ENCODE measurements at regions not wholly inside any gene's neighbourhood (a gene's known extent, or its start where the extent isn't known, plus 50 kb on each side); places are given as distances from the start of the nearest gene placed in this dataset.
A peak's percentile ranks its signal among the peaks of the same experiment; 100 is the strongest.

DNA sequence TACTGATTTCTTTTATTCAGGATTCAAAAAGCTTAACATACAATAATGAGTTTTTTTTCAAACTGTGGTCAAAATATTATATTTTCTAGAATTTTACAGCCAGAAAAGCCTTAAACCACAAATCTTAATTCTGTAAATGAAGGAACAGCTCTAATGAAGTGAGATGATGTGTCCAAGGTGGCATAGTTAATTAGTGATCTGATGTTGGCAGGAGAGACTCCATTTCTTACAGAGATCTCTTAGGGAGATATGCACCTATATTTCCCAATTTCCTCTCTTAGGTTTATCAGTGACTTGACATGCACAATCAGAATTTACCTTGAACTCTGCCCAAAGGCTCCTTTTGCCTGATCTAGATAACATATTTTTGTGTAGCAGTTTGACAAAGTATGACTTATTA lies 211.1 kb upstream of the ZNF804B start:
- no peak for TF ChIP-seq CTCF (conservative IDR thresholded peaks at IDR 0.05; ENCODE audit: low read depth, low read length)
- H3K4me3 ChIP-seq (ENCODE audit: low read length), result no peak overlapping the region
- no peak for DNase-seq (ENCODE audit: low read depth)

DNA sequence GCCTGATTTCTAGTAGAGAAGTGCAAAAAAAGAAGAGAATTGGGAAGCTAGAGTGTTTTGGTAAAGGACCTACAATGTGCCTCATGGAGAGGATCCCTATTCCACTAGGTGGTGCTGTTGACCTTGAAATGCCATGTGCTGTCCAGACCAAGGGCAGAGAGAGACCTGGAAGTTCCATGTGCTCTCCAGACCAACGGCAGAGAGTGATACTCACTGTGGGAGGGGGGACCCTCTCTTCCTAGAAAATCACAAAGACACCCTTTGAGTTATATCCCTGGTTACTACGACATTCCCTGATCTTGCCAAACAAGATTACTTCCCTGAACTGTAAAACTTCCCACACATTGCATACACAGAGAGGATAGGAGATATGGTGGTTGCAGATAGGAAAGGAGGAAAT lies 212.7 kb upstream of the ZNF804B start:
- peak; percentile 53 for TF ChIP-seq CTCF (conservative IDR thresholded peaks at IDR 0.05; ENCODE audit: low read depth, low read length)
- DNase-seq (ENCODE audit: low read depth), result no peak

GRCh38 chr7:88545663-88546062 lies 213.8 kb upstream of the ZNF804B start:
- H3K4me3 ChIP-seq (ENCODE audit: low read length), result no peak overlapping the region
- DNase-seq (ENCODE audit: low read depth), result no peak
- no peak for TF ChIP-seq CTCF (conservative IDR thresholded peaks at IDR 0.05; ENCODE audit: low read depth, low read length)

More for the DNA sequence above, 212.7 kb upstream of the ZNF804B start:
- H3K4me3 ChIP-seq (ENCODE audit: low read length), result no peak overlapping the region

GRCh38 chr7:88540012-88540411 lies 219.5 kb upstream of the ZNF804B start:
- TF ChIP-seq CTCF (conservative IDR thresholded peaks at IDR 0.05; ENCODE audit: low read depth, low read length), result no peak
- no peak overlapping the region for H3K4me3 ChIP-seq (ENCODE audit: low read length)
- no peak for DNase-seq (ENCODE audit: low read depth)

DNA sequence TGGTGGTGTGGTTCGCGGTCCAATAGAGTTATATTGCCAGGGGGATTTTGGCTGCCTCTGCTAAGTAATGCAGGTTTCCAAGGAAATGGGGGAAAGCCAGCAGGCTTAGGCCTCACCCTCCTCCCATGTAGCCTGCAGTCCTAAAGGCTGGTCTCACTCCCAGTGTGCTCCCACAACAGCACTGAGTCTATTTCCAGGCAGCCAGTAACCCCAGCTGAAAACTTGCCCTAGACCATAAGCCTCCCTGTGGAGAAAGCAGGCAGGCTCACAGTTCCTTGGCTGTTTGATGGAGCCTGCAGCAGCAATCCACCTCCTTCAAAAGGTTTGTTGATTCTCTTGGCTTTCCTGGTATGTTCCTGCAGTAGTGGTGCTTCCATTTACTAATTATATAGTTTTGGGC lies 220.0 kb upstream of the ZNF804B start:
- H3K4me3 ChIP-seq (ENCODE audit: low read length), result no peak overlapping the region
- no peak for TF ChIP-seq CTCF (conservative IDR thresholded peaks at IDR 0.05; ENCODE audit: low read depth, low read length)
- DNase-seq (ENCODE audit: low read depth), result no peak

GRCh38 chr7:88523645-88524044 lies 217.0 kb upstream of the STEAP4 start:
- DNase-seq (ENCODE audit: low read depth), result no peak
- no peak overlapping the region for H3K4me3 ChIP-seq (ENCODE audit: low read length)
- TF ChIP-seq CTCF (conservative IDR thresholded peaks at IDR 0.05; ENCODE audit: low read depth, low read length), result no peak

DNA sequence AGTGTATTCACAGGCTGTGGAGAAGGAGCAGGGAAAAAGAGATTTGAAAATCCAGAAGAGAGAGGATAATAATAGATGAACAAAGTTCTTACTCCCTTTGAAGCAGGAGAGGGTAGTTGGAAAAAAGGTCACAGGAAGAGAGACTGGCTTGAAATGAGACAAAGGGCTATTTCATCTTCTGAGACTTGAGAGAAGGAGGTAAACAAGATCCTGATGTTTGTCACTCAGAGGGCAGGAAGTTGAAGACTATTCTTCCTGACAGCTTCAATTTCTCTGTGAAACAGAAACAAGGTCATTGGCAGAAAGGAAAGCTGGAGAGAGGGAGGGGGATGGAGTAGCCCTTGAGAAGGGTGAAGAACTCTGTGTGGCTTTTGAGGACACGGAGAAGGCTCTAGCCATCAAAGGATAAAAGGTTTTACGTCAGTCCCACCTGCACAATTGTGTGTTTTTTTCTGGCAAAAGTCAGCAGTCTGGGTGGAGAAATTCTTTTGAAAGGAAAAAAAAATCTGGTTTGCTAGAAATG lies 216.1 kb upstream of the STEAP4 start:
- TF ChIP-seq CTCF (conservative IDR thresholded peaks at IDR 0.05; ENCODE audit: low read depth, low read length), result no peak
- H3K4me3 ChIP-seq (ENCODE audit: low read length), result no peak overlapping the region
- DNase-seq (ENCODE audit: low read depth), result no peak

Measured in retinal pigment epithelial cell (primary cell).